ENCODE measurements at regions not wholly inside any gene's neighbourhood (a gene's known extent, or its start where the extent isn't known, plus 50 kb on each side); places are given as distances from the start of the nearest gene placed in this dataset.

GRCh38 chr3:27656790-27657189, 65.3 kb downstream of the EOMES start:
- H3K27ac ChIP-seq, result no peak overlapping the region
- H3K27me3 ChIP-seq, result no peaks in the 10 kb centered on the region
- TF ChIP-seq CTCF (IDR thresholded peaks at IDR 0.05), result no peak
- no peak overlapping the region for H3K4me3 ChIP-seq
- intact Hi-C loops (cut with DNase I; ENCODE audit: low total_unique reads), result no loop called here
- no peaks in the 10 kb centered on the region for H3K4me1 ChIP-seq
- no peaks in the 10 kb centered on the region for H3K9me3 ChIP-seq
- DNase-seq, result no peak
- H3K36me3 ChIP-seq, result no peaks in the 10 kb centered on the region

- Histone ChIP-seq H3K36me3 (no peaks in the 10 kb centered on the region), H3K4me3 (no peak overlapping the region), H3K27ac (no peak overlapping the region), H3K9me3 (no peaks in the 10 kb centered on the region), H3K27me3 (no peaks in the 10 kb centered on the region), H3K4me1 (no peaks in the 10 kb centered on the region)
- no peak for TF ChIP-seq CTCF (IDR thresholded peaks at IDR 0.05)
- intact Hi-C loops (cut with DNase I; ENCODE audit: low total_unique reads), result no loop called here
- no peak for DNase-seq
Observed at GRCh38 chr3:27655547-27655946, 66.6 kb downstream of the EOMES start.

- no peaks in the 10 kb centered on the region for H3K36me3 ChIP-seq
Observed at GRCh38 chr3:27653803-27654558, 68.1 kb downstream of the EOMES start.

GRCh38 chr3:27649277-27649676, 72.8 kb downstream of the EOMES start:
- H3K4me1 ChIP-seq, result no peaks in the 10 kb centered on the region
- H3K27ac ChIP-seq, result no peak overlapping the region
- no peak overlapping the region for H3K4me3 ChIP-seq
- no peak for TF ChIP-seq CTCF (IDR thresholded peaks at IDR 0.05)
- no peaks in the 10 kb centered on the region for H3K9me3 ChIP-seq
- no peaks in the 10 kb centered on the region for H3K27me3 ChIP-seq
- intact Hi-C loops (cut with DNase I; ENCODE audit: low total_unique reads), result no loop called here
- no peaks in the 10 kb centered on the region for H3K36me3 ChIP-seq
- no peak for DNase-seq

More at GRCh38 chr3:27653803-27654558, 68.1 kb downstream of the EOMES start:
- no peak for TF ChIP-seq CTCF (IDR thresholded peaks at IDR 0.05)
- H3K27ac ChIP-seq, result no peak overlapping the region
- intact Hi-C loops (cut with DNase I; ENCODE audit: low total_unique reads), result no loop called here
- H3K4me3 ChIP-seq, result no peak overlapping the region
- H3K27me3 ChIP-seq, result no peaks in the 10 kb centered on the region
- H3K4me1 ChIP-seq, result no peaks in the 10 kb centered on the region
- no peaks in the 10 kb centered on the region for H3K9me3 ChIP-seq
- DNase-seq, result no peak

GRCh38 chr3:27646896-27647295, 75.2 kb downstream of the EOMES start:
- H3K4me1 ChIP-seq, result peaks cover 0 to 7% (median 2%) of the 10 kb centered on the region in 4 donors
- H3K27me3 ChIP-seq, result no peaks in the 10 kb centered on the region
- no peak overlapping the region for H3K4me3 ChIP-seq
- no peak for TF ChIP-seq CTCF (IDR thresholded peaks at IDR 0.05)
- DNase-seq, result no peak
- no peaks in the 10 kb centered on the region for H3K36me3 ChIP-seq
- no peak overlapping the region for H3K27ac ChIP-seq
- intact Hi-C loops (cut with DNase I; ENCODE audit: low total_unique reads), result no loop called here
- no peaks in the 10 kb centered on the region for H3K9me3 ChIP-seq
